NCI-H748 (cell line): ENCODE measurements at regions not wholly inside any gene's neighbourhood (a gene's known extent, or its start where the extent isn't known, plus 50 kb on each side); places are given as distances from the start of the nearest gene placed in this dataset.
A peak's percentile ranks its signal among the peaks of the same experiment; 100 is the strongest.

Experiments
- DNase-seq: peaks from one replicate; lab custom pipeline; 2025; ENCODE audit not compliant: unreplicated experiment; lab: John Stamatoyannopoulos, UW

GRCh38 chr1:4010814-4011605 lies 110.9 kb upstream of the C1orf174 start:
- DNase-seq = no peak

DNA sequence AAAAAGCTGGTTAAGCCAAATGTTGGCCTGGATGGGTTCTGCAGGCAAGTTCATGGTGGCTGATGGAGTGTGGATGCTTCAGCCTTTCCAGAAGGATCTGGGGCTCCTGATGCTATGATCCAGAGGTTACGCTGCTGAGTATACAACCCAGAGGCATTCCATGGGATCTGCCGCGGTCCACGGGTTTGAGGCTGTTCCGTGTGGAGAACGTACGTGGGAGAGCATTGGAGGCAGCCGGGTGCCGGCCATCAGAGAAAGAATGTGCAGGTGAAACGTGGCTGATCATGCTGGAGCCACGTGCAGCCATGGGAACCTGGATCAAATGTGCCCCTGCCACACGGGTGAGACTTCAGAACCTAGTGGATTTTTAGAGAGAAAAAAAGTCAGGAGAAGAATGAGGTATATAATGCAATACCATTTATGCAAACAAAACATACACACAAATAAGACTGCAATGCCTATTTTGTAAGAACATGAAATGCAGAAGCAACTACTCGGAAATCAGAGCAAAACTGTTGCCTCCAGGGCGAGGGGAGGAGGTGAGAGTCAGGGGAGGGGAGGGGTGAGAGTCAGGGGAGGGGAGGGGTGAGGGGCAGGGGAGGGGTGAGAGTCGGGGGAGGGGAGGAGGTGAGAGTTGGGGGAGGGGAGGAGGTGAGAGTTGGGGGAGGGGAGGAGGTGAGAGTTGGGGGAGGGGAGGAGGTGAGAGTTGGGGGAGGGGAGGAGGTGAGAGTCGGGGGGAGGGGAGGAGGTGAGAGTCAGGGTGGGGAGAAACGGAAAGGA lies 116.5 kb upstream of the C1orf174 start:
- DNase-seq = no peak

DNA sequence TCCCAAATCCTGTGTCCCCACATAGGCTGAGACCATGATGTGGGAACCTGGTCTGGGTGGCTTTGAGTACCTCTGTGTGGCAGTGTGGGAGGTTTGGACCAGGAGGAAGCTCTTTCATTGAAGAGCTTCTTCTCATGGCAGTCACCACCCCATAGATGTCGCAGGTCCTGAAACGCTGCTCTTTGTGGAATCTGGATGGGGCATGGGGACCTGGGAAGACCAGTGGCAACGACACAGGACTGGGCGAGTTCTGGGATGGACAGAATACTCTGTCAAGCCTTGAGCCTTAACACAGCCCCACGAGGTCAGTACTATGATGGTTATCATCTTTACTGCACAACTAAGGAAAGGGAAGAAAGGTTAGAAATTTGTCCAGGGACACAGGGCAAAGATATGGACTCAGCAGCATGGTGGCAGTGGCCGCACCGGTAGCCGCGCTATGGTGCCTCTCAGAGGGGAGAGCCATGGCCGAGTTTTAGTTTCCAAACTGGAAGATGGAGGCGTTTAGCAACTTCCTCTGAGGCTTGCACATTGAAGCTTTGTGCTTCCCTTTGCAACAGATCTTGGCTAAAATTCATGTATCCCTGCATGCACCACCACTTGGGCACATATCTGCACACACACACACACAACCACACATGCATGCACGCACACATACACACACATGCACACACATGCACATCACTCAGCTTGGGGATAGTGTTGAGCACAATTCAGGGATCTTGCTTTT lies 117.7 kb upstream of the C1orf174 start:
- no peak for DNase-seq

DNA sequence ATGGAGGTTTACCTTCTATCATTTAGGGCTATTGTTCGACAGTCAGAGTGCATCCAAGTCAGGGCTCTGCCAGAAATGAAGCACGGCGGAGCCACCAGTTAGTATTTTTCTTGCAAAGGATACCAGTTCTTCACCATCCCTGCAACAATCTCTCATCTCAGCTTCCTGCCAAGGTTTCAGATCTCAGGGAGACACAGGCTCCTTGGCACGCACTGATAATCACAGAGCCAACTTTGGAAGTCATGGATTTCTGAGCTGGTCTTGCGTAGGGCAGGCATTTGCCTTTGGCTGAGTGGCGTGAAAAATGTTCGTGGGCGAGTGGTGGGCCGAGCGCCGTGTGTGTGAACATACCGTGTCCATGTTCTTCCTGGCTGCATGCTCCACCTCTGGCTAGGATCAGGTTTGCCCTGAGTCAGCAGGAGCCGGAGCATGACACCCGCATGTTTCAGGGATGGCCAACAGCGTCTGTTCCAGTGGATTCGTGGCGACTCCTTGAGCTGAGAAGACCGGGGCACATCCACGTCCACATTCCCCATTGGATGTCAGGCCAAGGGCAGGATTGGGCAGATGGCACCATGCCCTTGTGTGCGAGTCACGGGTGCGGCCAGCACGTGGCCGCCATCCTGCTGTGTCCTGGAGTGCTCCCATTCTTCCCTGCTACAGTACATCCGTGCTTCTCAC lies 118.5 kb upstream of the C1orf174 start:
- peak; percentile 32 for DNase-seq

DNA sequence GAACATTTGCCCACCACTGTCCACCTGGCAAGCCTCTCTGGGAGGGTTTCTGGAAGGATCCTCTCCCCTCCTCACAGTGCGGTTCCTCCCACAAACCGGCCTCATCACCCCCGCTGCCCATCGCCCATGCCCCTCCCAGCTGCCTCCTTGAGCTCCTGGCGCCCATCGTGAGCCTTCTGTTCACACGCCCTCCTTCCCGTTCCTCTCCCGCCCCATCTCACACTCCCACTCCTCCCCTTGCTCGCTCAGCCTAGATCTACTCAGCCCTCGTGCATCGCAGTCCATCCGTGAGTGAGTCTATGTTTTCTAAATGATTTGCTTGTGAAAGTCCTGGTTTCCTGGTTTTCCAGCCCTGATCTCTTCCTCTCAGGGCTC lies 119.1 kb upstream of the C1orf174 start:
- DNase-seq = no peak

GRCh38 chr1:4019606-4020331 lies 119.7 kb upstream of the C1orf174 start:
- no peak for DNase-seq

- no peak for DNase-seq
These were observed 120.4 kb upstream of the C1orf174 start for GRCh38 chr1:4020449-4020848.

- no peak for DNase-seq
These were observed 121.3 kb upstream of the C1orf174 start for GRCh38 chr1:4021136-4021973.

DNA sequence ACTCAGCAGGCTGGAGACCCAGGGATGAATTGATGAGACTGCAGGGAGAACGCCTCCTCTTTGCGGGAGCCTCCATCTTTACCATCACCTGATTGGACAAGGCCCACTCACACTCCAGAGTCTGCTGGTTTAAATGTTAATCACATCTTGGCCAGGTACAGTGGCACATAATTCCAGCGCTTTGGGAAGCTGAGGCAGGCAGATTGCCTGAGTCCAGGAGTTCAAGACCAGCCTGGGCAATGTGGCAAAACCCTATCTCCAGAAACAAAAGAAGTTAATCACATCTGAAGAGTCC lies 121.8 kb upstream of the C1orf174 start:
- DNase-seq = no peak

- no peak for DNase-seq
These were observed 122.6 kb upstream of the C1orf174 start for GRCh38 chr1:4022715-4023114.

GRCh38 chr1:4023678-4024077 lies 123.6 kb upstream of the C1orf174 start:
- no peak for DNase-seq

- no peak for DNase-seq
These were observed 124.7 kb upstream of the C1orf174 start for GRCh38 chr1:4024811-4025210.

- DNase-seq = no peak
These were observed 125.7 kb upstream of the C1orf174 start for GRCh38 chr1:4025752-4026151.

- no peak for DNase-seq
These were observed 126.9 kb upstream of the C1orf174 start for GRCh38 chr1:4027008-4027407.

- no peak for DNase-seq
These were observed 127.5 kb upstream of the C1orf174 start for GRCh38 chr1:4027492-4028138.

DNA sequence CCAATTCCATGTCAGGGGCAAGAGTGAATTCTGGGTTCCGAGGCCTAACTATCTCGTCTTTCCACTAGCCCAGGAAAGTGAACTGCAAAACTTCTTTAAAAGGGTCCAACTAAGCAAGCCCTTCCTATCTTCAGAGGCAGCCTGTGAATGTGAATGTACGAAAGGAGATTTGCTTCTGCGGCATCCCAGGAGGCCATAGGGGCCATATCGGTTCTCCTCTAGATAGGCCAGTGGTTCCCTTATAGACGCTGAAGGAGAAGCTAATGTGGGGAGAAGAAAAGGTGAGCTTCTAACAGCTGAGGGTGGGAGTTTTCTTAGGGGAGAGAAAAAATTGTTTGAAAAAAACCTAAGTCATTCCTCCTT lies 128.0 kb upstream of the C1orf174 start:
- DNase-seq = no peak

- no peak for DNase-seq
These were observed 129.3 kb upstream of the C1orf174 start for GRCh38 chr1:4029376-4029775.

GRCh38 chr1:4032571-4032970 lies 132.5 kb upstream of the C1orf174 start:
- DNase-seq = no peak

GRCh38 chr1:4033129-4033676 lies 133.1 kb upstream of the C1orf174 start:
- no peak for DNase-seq
